ENCODE measurements at regions not wholly inside any gene's neighbourhood (a gene's known extent, or its start where the extent isn't known, plus 50 kb on each side); places are given as distances from the start of the nearest gene placed in this dataset.

GRCh38 chr3:177946048-177946447 lies 590.2 kb upstream of the KCNMB2 start:
- no peak overlapping the region; the same call in 1 of the 2 replicates for H2AFZ ChIP-seq (ENCODE audit: low read length)
- no peaks in the 10 kb centered on the region for H4K20me1 ChIP-seq (ENCODE audit: insufficient read depth, low read length, poor library complexity, severe bottlenecking)
- H3K27me3 ChIP-seq (ENCODE audit: insufficient read depth, low read length, poor library complexity, severe bottlenecking) = no peaks in the 10 kb centered on the region
- no peaks in the 10 kb centered on the region for H3K79me2 ChIP-seq (ENCODE audit: insufficient read depth, low read length)
- 0 out of 2 replicates have a peak, but pooled peaks cover 4% of the 10 kb centered on the region for H3F3A ChIP-seq (ENCODE audit: low read depth)
- peak overlapping the region; percentile 6 for H3K4me2 ChIP-seq (ENCODE audit: low read depth, low read length, poor library complexity, severe bottlenecking)
- no peaks in the 10 kb centered on the region for H3K9me2 ChIP-seq (replicated peaks; ENCODE audit: low read depth, low read length)
- no peaks in the 10 kb centered on the region for H3K36me3 ChIP-seq (ENCODE audit: insufficient read depth, low read length)
- H3K4me1 ChIP-seq (ENCODE audit: insufficient read depth, low read length, poor library complexity, severe bottlenecking) = peaks cover 53% of the 10 kb centered on the region
- no peak for TF ChIP-seq CTCF (conservative IDR thresholded peaks at IDR 0.05; ENCODE audit: low read length)
- TF ChIP-seq EZH2phosphoT487 (IDR thresholded peaks at IDR 0.05; ENCODE audit: borderline replicate concordance) = no peak
- H3K9ac ChIP-seq (ENCODE audit: low read depth, low read length, poor library complexity, severe bottlenecking) = no peak overlapping the region
- no peak overlapping the region for H3K4me3 ChIP-seq (ENCODE audit: low read length, poor library complexity, severe bottlenecking)
- no peaks in the 10 kb centered on the region for H3K9me3 ChIP-seq (ENCODE audit: insufficient read depth, low read depth, low read length)

- TF ChIP-seq EZH2phosphoT487 (IDR thresholded peaks at IDR 0.05; ENCODE audit: borderline replicate concordance) (no peak), CTCF (conservative IDR thresholded peaks at IDR 0.05; ENCODE audit: low read length) (no peak)
- no peak overlapping the region for H3K4me2 ChIP-seq (ENCODE audit: low read depth, low read length, poor library complexity, severe bottlenecking)
- H2AFZ ChIP-seq (ENCODE audit: low read length) = no peak overlapping the region
- no peaks in the 10 kb centered on the region for H3K9me3 ChIP-seq (ENCODE audit: insufficient read depth, low read depth, low read length)
- no peaks in the 10 kb centered on the region for H3K79me2 ChIP-seq (ENCODE audit: insufficient read depth, low read length)
- H3K4me3 ChIP-seq (ENCODE audit: low read length, poor library complexity, severe bottlenecking) = no peak overlapping the region
- 0 out of 2 replicates have a peak, but pooled peaks cover 4% of the 10 kb centered on the region for H3F3A ChIP-seq (ENCODE audit: low read depth)
- H3K4me1 ChIP-seq (ENCODE audit: insufficient read depth, low read length, poor library complexity, severe bottlenecking) = peaks cover 53% of the 10 kb centered on the region
- no peaks in the 10 kb centered on the region for H4K20me1 ChIP-seq (ENCODE audit: insufficient read depth, low read length, poor library complexity, severe bottlenecking)
- H3K9me2 ChIP-seq (replicated peaks; ENCODE audit: low read depth, low read length) = no peaks in the 10 kb centered on the region
- H3K9ac ChIP-seq (ENCODE audit: low read depth, low read length, poor library complexity, severe bottlenecking) = no peak overlapping the region
- no peaks in the 10 kb centered on the region for H3K36me3 ChIP-seq (ENCODE audit: insufficient read depth, low read length)
- H3K27me3 ChIP-seq (ENCODE audit: insufficient read depth, low read length, poor library complexity, severe bottlenecking) = no peaks in the 10 kb centered on the region
These were observed 589.7 kb upstream of the KCNMB2 start for GRCh38 chr3:177946497-177946896.

- Histone ChIP-seq H3K9me2 (replicated peaks; ENCODE audit: low read depth, low read length) (no peaks in the 10 kb centered on the region), H3K4me3 (ENCODE audit: low read length, poor library complexity, severe bottlenecking) (no peak overlapping the region), H3K9me3 (ENCODE audit: insufficient read depth, low read depth, low read length) (no peaks in the 10 kb centered on the region), H3K27me3 (ENCODE audit: insufficient read depth, low read length, poor library complexity, severe bottlenecking) (no peaks in the 10 kb centered on the region), H3K4me2 (ENCODE audit: low read depth, low read length, poor library complexity, severe bottlenecking) (no peak overlapping the region), H3F3A (ENCODE audit: low read depth) (0 out of 2 replicates have a peak, but pooled peaks cover 4% of the 10 kb centered on the region), H3K79me2 (ENCODE audit: insufficient read depth, low read length) (no peaks in the 10 kb centered on the region), H3K9ac (ENCODE audit: low read depth, low read length, poor library complexity, severe bottlenecking) (no peak overlapping the region), H3K4me1 (ENCODE audit: insufficient read depth, low read length, poor library complexity, severe bottlenecking) (peaks cover 52% of the 10 kb centered on the region), H3K36me3 (ENCODE audit: insufficient read depth, low read length) (no peaks in the 10 kb centered on the region), H4K20me1 (ENCODE audit: insufficient read depth, low read length, poor library complexity, severe bottlenecking) (no peaks in the 10 kb centered on the region), H2AFZ (ENCODE audit: low read length) (no peak overlapping the region)
- TF ChIP-seq CTCF (conservative IDR thresholded peaks at IDR 0.05; ENCODE audit: low read length) = no peak
- TF ChIP-seq EZH2phosphoT487 (IDR thresholded peaks at IDR 0.05; ENCODE audit: borderline replicate concordance) = no peak
These were observed 589.3 kb upstream of the KCNMB2 start for GRCh38 chr3:177946936-177947335.

Measured in Loucy (cell line).